GM19043 (cell line): ENCODE measurements at regions not wholly inside any gene's neighbourhood (a gene's known extent, or its start where the extent isn't known, plus 50 kb on each side); places are given as distances from the start of the nearest gene placed in this dataset.
A peak's percentile ranks its signal among the peaks of the same experiment; 100 is the strongest.

ENCODE experiments used
- ATAC-seq: cut with Tn5 transposase; IDR thresholded peaks from one replicate; pipeline ENCODE4 v1.9.1; 2021; ENCODE audit warnings: low read depth; ENCODE audit not compliant: unreplicated experiment

DNA sequence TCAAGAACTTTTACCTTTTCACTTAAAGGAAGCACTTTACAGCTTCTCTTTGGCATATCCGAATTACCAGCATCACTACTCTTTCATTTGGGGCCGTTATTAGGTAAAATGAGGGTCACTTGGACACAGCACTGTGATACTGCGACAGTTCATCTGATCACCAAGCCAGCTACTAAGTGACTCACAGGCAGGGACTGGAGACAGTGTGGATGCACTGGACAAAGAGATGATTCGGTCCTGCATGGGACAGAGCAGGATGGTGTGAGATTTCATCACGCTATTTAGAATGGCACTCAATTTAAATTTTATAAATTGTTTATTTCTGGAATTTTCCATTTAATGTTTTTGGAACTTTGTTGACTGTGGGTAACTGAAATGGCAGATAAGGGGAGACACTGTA is 166.9 kb upstream of the IL12A start:
- no peak for ATAC-seq

GRCh38 chr3:159823780-159824179 is 164.9 kb upstream of the IL12A start:
- ATAC-seq, result no peak

GRCh38 chr3:159824333-159824732 is 164.3 kb upstream of the IL12A start:
- no peak for ATAC-seq

DNA sequence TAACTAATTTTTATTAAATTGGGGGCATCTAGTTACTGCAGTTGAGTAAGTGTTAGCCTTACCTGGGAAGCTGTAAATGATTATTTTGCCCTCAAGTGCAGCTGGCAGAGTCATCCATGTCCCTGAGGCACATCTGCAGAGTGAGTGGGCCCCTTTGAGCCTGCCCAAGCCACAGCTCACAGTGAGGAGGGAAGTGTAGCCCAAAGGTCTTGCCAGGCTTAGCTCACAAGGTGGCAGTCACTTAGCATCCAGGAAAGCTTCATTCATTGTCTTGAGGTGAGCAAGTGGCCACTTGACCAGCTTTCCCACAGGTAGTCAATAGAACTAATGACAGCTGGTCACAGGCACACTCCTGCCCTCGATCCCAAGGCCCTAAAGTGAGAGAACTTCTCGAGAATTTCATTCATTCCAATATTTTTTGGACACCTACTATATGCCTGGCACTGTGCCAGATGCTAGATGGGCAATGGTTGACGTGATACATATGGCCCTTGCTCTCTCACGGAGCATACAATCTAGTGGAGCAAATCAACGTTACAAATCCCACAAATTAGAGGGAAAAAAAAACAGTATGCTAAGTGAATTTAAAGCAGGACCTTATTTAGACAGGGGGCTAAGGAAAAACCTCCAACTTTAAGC is 163.3 kb upstream of the IL12A start:
- ATAC-seq, result no peak

GRCh38 chr3:159828542-159828943 is 160.1 kb upstream of the IL12A start:
- ATAC-seq, result peak; percentile 30

- no peak for ATAC-seq
Observed at GRCh38 chr3:159829056-159829455, 159.6 kb upstream of the IL12A start.

DNA sequence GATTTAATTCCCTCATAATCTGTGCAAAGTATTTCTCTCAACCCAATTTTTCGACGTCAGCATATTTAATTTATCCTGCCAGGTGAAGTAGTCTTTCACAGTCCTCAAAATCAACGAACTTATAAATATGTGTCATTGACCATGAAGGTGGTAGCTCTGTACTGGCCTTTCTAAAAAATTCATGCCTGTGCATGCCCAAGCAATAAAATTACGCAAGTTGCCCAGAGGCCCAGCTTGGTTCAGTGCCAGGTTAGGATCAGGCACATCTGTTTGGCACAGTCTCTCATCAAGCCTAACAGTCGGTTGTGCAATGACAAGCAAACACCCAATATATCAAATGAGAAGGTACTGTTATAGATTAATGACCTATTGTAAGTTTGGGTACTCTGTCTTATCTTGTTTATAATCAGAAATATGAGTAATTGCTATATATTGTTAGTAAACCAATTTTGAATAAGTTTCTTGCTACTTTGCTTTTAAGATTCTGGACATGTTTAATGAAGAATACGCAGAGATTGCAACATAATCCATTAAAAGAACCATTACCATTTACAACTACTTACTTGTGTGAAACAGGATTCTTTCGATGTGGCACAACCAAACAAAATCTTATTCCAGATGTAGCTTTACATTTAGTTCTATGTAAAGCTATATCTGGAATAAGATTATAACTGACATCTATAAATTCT is 159.0 kb upstream of the IL12A start:
- no peak for ATAC-seq

- ATAC-seq, result no peak
Observed at GRCh38 chr3:159830523-159831154, 158.0 kb upstream of the IL12A start.

DNA sequence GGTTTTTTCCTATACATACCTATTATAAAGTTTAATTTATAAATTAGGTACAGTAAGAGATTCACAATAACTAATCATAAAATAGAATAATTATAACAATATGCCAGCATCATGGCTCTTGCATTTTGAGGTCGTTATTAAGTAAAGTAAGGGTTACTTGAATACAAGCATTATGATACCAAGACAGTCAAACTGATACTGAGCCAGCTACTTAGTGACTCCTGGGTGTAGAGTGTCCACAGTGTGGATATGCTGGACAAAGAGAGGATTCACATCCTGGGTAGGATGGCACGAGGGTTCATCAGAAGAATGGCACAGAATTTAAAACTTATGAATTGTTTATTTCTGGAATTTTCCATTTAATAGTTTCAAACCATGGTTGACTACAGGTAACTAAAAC is 157.2 kb upstream of the IL12A start:
- peak; percentile 39 for ATAC-seq

GRCh38 chr3:159832024-159832423 is 156.6 kb upstream of the IL12A start:
- peak; percentile 94 for ATAC-seq

DNA sequence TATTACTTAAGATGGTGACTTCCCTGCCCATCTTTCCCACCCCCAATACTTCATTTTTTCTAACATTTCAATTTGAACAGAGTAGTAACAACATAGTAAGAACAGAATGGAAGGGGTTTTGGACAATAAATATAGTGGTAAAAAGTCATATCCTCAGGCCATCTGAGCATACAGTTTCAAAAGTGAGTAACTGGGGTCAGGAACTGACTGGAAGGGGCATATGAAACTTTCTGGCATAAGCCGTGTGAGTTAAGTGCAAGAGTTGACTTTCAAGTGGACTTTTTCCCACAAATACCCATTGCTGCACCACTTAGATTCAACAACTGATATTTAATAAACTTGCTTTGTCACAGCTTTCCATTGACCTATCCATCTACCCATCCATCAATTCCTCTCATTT is 153.5 kb upstream of the IL12A start:
- ATAC-seq, result no peak

DNA sequence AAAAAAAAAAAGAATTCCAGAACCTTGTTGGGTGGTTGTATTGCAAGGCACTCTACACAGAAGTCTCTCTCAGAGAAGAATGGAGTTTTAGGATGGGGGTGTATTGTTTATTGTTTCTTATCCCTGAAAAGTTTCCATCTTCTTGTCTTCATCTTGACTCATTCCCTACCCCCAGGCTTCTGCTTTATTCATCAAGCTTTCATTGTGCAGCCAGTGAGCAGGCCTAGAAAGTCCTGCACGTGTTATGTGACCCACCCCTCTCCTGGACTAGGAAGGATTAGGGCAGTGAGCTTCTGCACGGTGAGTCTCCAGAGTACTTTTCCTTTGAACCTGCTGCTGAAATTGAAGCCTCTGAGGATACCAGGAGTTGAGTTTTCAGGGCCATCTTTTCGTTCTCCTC is 150.9 kb upstream of the IL12A start:
- no peak for ATAC-seq

DNA sequence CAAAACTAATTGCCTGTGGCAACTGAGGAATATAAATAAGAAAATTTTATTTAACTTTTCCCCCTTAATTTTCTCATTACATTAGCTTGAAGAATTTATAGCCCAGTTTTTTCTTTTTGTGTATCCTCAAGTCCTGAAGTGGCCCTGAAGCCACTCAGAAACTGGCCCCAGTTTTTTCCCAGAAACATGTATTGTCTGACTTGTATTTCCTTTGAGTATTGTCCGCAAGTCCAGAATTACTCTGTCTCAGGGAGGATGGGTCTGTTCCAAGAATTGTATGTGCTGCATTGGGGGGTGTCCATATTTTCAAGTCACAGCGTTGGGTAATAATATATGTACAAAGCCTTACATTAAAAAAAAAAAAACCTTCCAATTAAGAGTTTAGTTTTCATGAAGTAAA is 149.7 kb upstream of the IL12A start:
- no peak for ATAC-seq

GRCh38 chr3:159839561-159840379 is 148.9 kb upstream of the IL12A start, which contains the start of gene SCHIP1:
SCHIP1 (plus strand) TSS chr3:159839861.
- ATAC-seq, result no peak

DNA sequence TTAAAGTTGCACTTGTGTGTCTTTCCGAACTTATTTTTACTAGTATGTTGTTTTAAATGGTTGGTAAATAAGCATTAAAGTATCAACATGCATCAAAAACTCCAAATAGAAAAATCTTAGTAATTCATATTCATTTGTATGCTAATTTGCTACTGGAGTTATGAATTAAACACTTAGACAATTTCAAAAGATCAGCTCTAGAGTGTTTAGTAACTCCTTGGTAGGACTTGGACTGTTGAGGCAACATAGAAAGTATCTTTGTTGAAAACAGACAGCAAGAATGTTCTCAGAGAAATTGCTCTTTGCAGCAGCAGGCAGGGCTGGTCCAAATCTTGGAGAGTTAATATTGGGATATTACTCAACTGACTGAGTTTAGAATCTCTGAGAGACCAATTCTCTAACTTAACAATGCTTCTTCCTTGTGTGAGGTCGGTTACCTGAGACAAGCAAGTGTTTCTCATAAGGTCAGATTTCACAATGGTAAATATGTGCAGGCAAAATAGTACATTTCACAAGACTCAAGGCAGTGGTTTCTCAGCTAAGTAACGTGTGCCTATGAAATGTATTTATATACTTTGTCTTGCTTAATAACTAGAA is 147.8 kb upstream of the IL12A start:
- ATAC-seq, result no peak

- ATAC-seq, result no peak
Observed at GRCh38 chr3:159841766-159842165, 146.9 kb upstream of the IL12A start.

DNA sequence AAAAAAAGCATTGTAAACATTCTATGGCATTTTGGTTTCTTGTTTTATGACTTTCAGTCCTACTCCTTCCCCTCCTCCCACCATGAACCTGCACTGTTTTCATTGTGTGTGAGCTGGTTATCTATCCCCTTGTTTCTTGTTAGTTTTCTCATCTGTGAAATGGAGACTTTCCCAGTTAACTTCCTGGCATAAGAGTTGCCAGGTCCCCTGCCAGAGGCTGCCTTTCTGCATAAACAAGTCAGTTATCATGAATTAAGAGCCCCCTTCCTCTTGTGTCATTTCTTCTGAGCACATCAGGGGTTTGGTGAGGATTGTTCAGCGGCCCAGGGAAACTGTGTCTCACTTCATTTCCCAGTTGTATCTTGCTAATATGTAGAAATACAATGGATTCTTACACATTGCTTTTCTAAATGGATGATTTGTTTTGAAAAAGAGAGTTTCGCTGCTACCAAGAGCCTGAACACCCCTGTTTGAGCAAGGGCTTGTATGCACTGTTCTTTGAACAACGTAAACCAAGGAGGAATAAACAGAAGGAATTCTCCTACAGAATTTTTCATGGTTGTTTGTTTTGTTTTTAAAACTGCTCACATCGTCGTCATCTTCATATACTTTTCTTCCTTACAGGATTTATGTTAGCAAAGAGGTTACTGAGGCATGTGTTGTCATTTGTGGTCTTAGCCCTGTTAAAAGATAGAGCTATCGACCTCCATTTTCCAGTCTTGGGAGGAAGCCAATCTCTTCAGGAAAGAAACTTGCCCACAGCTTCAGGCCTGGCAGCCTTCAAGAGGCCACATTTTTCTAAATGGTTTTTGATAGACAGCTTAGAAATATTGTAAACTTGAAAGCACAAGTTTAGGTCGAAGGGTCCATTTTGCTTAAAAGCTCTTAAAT is 144.6 kb upstream of the IL12A start:
- no peak for ATAC-seq

DNA sequence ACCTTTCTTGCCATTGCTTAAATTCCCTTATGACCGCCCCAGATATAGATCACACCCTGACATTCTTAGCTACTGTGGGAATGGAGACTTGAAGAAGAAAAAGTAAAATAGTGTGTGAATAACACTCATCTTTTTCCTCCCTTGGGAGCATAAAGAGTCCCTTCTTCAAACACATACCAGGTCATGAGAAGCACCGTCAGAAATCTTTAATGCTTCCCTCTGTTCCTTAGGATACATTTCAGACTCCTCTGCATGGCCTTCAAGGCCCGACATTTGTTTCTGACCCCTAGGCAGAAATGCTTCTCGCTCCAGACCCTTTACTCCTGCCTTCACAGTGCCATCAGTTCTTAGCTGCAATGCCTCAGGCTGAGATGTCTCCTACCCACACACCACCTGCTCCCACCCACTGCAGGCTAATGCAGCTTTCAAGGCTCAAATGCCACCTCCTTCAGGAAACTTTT is 143.8 kb upstream of the IL12A start:
- ATAC-seq, result no peak

DNA sequence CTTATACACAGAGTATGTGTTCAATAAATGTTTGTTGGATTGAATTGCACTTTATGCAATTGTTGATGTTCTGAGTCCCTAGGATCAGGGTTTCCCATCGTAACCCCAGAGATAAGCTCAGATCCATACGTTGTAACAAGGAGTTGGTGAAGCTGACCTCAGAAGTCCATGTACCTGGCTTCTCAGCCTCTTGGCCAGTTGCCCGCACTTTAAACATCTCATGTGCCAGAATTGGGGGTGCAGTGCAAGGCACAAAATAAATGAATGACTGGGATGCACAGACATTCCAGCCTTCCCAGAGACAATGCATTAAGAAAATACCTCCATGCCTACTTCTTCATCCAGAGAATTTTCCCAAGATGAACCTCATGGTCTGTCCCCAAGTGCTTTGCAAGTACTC is 142.9 kb upstream of the IL12A start:
- no peak for ATAC-seq

DNA sequence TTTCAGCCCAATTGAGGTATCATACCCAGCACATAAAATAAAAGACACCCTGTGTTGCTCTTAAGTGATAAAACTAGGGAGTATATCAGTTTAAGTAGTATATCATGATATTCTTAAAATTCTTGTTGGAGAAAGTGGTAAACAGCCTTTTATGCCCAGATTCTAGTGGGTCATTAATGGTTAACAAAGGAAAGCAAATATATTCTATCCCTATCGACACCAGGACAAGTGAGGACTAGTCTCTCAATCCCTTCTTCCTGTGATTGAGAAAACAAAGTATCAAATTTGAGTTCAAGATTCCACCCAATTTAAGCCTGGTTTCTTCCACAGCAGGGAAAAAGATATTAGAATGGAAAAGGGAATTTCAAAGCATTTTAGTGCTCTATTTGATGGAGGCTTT is 142.4 kb upstream of the IL12A start:
- no peak for ATAC-seq
